ENCODE measurements at regions not wholly inside any gene's neighbourhood (a gene's known extent, or its start where the extent isn't known, plus 50 kb on each side); places are given as distances from the start of the nearest gene placed in this dataset.
"Not testable (repeated sequence)": the region's sequence is repeated elsewhere in the genome, so short reads cannot be mapped to it uniquely, and the experiment has no call there.

DNA sequence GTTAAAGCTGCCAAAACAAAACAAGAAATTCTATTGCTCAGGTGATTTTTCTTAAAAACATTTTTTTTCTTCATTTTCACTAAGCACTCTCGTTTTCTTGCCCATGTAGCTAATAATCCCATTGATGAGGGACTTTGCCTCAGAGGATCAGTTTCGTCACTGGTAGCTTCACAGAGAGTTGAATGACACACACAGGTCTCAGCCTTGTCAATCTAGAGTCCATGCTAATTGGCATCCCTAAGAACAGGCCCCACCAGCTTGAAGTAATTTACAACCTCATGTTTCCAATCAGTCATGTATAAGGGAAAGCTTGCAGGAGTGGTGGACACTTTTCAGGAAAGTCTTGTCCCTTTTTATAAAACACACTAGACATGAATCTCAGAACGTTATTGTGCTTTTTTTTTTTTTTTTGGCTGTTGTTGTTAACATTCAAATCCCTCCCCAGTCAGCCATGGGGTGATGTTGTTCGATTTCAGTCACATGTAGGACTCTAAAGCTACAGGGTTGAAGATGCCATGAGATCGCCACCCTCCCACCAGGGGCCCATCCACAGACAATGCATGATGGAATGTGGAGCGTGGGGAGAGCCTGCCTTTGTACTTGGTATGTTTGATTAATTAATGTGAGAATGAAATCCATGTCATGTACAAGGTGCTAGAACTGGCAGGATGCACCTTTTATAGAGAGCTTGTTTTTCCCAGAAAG lies 232.4 kb upstream of the FZD8 start:
- H3K36me3 ChIP-seq: no peaks in the 10 kb centered on the region
- H3K27me3 ChIP-seq: no peaks in the 10 kb centered on the region
- no peaks in the 10 kb centered on the region for H3K9me3 ChIP-seq
- H3K4me1 ChIP-seq: no peaks in the 10 kb centered on the region
- no peak overlapping the region for H3K4me3 ChIP-seq
- H3K27ac ChIP-seq: no peak overlapping the region
- intact Hi-C loops (cut with DNase I; ENCODE audit: low total_unique reads): no loop called here
- DNase-seq (ENCODE audit: low spot score in 2 of 2): no peak
- TF ChIP-seq POLR2A (IDR thresholded peaks at IDR 0.05): no peak
- no peak for TF ChIP-seq POLR2AphosphoS5 (IDR thresholded peaks at IDR 0.05)
- TF ChIP-seq, protein P1, sequence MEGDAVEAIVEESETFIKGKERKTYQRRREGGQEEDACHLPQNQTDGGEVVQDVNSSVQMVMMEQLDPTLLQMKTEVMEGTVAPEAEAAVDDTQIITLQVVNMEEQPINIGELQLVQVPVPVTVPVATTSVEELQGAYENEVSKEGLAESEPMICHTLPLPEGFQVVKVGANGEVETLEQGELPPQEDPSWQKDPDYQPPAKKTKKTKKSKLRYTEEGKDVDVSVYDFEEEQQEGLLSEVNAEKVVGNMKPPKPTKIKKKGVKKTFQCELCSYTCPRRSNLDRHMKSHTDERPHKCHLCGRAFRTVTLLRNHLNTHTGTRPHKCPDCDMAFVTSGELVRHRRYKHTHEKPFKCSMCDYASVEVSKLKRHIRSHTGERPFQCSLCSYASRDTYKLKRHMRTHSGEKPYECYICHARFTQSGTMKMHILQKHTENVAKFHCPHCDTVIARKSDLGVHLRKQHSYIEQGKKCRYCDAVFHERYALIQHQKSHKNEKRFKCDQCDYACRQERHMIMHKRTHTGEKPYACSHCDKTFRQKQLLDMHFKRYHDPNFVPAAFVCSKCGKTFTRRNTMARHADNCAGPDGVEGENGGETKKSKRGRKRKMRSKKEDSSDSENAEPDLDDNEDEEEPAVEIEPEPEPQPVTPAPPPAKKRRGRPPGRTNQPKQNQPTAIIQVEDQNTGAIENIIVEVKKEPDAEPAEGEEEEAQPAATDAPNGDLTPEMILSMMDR (IDR thresholded peaks at IDR 0.05): no peak

DNA sequence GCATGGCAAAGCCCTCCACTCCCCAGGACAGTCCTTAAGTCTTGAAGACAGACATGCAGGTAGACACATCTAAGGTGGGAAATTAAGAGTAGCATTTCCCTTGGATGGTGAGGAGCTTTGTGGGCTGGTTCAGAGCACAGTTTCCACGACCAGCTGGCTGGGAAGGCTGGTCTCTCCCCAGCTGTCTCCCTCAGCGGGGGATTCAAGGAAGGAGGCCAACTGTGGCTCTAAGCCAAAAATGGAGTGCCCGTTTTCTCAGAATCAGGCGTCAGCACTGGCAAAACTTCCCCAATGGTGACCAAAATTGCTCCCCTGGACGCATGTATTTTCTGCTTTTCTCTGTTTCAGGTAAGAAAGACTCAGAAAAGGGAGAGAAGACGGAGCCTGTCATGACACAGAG lies 230.6 kb upstream of the FZD8 start:
- Histone ChIP-seq H3K9me3 (no peaks in the 10 kb centered on the region), H3K4me1 (no peaks in the 10 kb centered on the region), H3K4me3 (no peak overlapping the region), H3K27me3 (no peaks in the 10 kb centered on the region), H3K36me3 (no peaks in the 10 kb centered on the region), H3K27ac (no peak overlapping the region)
- intact Hi-C loops (cut with DNase I; ENCODE audit: low total_unique reads): no loop called here
- no peak for DNase-seq (ENCODE audit: low spot score in 2 of 2)
- TF ChIP-seq, protein P1 (IDR thresholded peaks at IDR 0.05): no peak
- TF ChIP-seq POLR2AphosphoS5 (IDR thresholded peaks at IDR 0.05): no peak
- no peak for TF ChIP-seq POLR2A (IDR thresholded peaks at IDR 0.05)

DNA sequence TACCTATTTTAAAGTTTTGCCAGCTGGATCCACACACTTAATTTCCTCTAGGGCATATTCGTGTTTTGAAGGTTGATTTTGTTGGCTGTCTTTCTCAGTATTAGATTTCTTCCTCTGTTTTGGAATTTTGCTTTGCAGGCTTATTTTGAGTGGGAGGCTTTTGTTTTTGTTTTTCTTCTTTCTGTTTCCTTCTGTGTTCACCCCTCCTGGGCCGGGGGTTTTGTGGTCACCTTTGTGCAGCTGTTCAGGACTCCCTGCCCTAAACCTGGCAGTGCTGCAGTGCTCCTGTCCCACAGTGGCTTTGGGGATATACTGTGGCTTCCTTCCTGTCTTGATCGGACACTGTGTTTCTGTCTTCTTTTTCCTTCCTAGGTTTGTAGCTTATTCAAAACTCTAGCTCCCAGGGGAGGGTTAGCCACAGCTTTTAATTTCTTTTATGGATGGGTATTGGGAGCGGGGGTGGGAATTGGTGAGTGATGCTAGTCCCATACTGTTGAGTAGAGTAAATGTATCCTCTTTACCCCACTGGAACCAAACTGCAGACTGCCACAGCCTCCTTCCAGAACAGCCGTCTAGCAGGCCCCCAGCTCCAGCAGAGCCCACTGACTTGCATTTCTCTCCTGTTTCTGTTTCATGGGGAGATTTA lies 228.7 kb upstream of the FZD8 start:
- TF ChIP-seq, protein P1 (IDR thresholded peaks at IDR 0.05): no peak
- TF ChIP-seq POLR2AphosphoS5 (IDR thresholded peaks at IDR 0.05): no peak
- no peak for TF ChIP-seq POLR2A (IDR thresholded peaks at IDR 0.05)
- H3K36me3 ChIP-seq: no peaks in the 10 kb centered on the region
- H3K4me3 ChIP-seq: no peak overlapping the region
- H3K4me1 ChIP-seq: no peaks in the 10 kb centered on the region
- DNase-seq (ENCODE audit: low spot score in 2 of 2): no peak
- H3K27ac ChIP-seq: peak overlapping the region in 1 of 2 donors; percentile 33
- H3K9me3 ChIP-seq: no peaks in the 10 kb centered on the region
- no peaks in the 10 kb centered on the region for H3K27me3 ChIP-seq
- intact Hi-C loops (cut with DNase I; ENCODE audit: low total_unique reads): no loop called here

DNA sequence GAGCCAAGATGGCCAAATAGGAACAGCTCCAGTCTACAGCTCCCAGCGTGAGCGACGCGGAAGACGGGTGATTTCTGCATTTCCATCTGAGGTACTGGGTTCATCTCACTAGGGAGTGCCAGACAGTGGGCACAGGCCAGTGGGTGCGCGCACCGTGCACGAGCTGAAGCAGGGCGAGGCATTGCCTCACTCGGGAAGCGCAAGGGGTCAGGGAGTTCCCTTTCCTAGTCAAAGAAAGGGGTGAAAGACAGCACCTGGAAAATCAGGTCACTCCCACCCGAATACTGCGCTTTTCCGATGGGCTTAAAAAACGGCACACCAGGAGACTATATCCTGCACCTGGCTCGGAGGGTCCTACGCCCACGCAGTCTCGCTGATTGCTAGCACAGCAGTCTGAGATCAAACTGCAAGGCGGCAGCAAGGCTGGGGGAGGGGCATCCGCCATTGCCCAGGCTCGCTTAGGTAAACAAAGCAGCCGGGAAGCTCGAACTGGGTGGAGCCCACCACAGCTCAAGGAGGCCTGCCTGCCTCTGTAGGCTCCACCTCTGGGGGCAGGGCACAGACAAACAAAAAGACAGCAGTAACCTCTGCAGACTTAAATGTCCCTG lies 216.7 kb upstream of the FZD8 start:
- DNase-seq (ENCODE audit: low spot score in 2 of 2); intact Hi-C loops (cut with DNase I; ENCODE audit: low total_unique reads); H3K4me1 ChIP-seq; H3K9me3 ChIP-seq; H3K4me3 ChIP-seq; H3K27ac ChIP-seq; H3K27me3 ChIP-seq; H3K36me3 ChIP-seq: not testable (repeated sequence)

DNA sequence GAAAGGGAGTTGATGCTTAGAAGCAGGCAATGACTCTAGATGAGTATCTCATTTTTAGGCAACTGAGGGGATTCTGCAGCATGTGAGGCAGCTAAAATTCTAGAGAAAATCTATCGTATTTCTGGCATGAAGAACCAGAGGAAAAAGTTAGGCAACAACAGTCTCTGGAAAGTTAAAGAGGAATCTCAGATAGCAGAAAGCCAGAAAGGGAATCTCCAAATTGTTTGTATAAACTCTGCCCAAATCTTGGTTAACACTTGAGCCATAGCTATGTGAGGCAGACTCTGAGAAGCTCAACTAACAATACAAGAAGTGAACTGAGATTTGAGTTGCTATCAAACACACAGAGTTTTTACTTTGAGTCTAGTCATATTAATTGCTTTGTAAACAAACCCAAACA lies 215.8 kb upstream of the FZD8 start:
- H3K27me3 ChIP-seq: no peaks in the 10 kb centered on the region
- H3K9me3 ChIP-seq: peaks cover 0 to 2% of the 10 kb centered on the region in 2 donors
- no peaks in the 10 kb centered on the region for H3K36me3 ChIP-seq
- no peak overlapping the region for H3K27ac ChIP-seq
- intact Hi-C loops (cut with DNase I; ENCODE audit: low total_unique reads): no loop called here
- no peak for DNase-seq (ENCODE audit: low spot score in 2 of 2)
- no peaks in the 10 kb centered on the region for H3K4me1 ChIP-seq
- TF ChIP-seq POLR2AphosphoS5 (IDR thresholded peaks at IDR 0.05) (no peak), POLR2A (IDR thresholded peaks at IDR 0.05) (no peak)
- TF ChIP-seq, protein P1 (IDR thresholded peaks at IDR 0.05): no peak
- H3K4me3 ChIP-seq: no peak overlapping the region
